Lung (tissue), 11 donors: ENCODE measurements at regions not wholly inside any gene's neighbourhood (a gene's known extent, or its start where the extent isn't known, plus 50 kb on each side); places are given as distances from the start of the nearest gene placed in this dataset.

Experiments
- ATAC-seq: fragments of 200-7000 bp; cut with Tn5 transposase; one replicate; pipeline ENCODE4 v1.9.1; 2020; ENCODE audit warnings: moderate number of reproducible peaks; ENCODE audit not compliant: insufficient read depth, low FRiP score
- DNase-seq, 3 donors: peaks; one replicate each; pipeline ENCODE4 v3.0.0-alpha.2; 2013 to 2017
- H3K27ac ChIP-seq, 2 donors: one replicate each; pipeline ENCODE4 v1.5.1; 2013; ENCODE audit warnings: mild to moderate bottlenecking in 2 of 2, moderate library complexity in 2 of 2, control low read depth in 1 of 2, inconsistent platforms in 1 of 2, low read depth in 1 of 2, low read length in 1 of 2
- H3K27me3 ChIP-seq, 3 donors: one replicate each; pipeline ENCODE4 v1.5.1; 2013; ENCODE audit warnings: low read length in 2 of 3; ENCODE audit not compliant: control insufficient read depth in 3 of 3, insufficient read depth in 3 of 3
- H3K36me3 ChIP-seq, 4 donors: one replicate each; pipeline ENCODE4 v1.5.1; 2013; ENCODE audit warnings: low read length in 4 of 4, mild to moderate bottlenecking in 1 of 4, moderate library complexity in 1 of 4; ENCODE audit not compliant: control insufficient read depth in 4 of 4, insufficient read depth in 4 of 4
- H3K4me1 ChIP-seq, 5 donors: one replicate each; pipeline ENCODE4 v1.5.1; 2013; ENCODE audit warnings: low read length in 5 of 5, mild to moderate bottlenecking in 2 of 5, moderate library complexity in 1 of 5; ENCODE audit not compliant: control insufficient read depth in 5 of 5, insufficient read depth in 5 of 5
- H3K4me3 ChIP-seq: one replicate; pipeline ENCODE4 v1.5.1; 2013; ENCODE audit warnings: mild to moderate bottlenecking, control low read depth, moderate library complexity
- H3K9ac ChIP-seq, 2 donors: one replicate each; pipeline ENCODE4 v1.5.1; 2013; ENCODE audit warnings: low read length in 2 of 2, control low read depth in 1 of 2; ENCODE audit not compliant: insufficient read depth in 1 of 2
- H3K9me3 ChIP-seq, 4 donors: one replicate each; pipeline ENCODE4 v1.5.1; 2013; ENCODE audit warnings: low read length in 3 of 4, mild to moderate bottlenecking in 1 of 4, moderate library complexity in 1 of 4; ENCODE audit not compliant: control insufficient read depth in 4 of 4, insufficient read depth in 3 of 4
- WGBS, 2 donors: extraction: QIAGEN DNeasy Blood & Tissue Kit; methylation state at CpG; one replicate each; pipeline ENCODE4 v1.1.7; 2013; 5-methylcytosine and 5-hydroxymethylcytosine counted together
- TF ChIP-seq, protein P1 (sequence below): IDR thresholded peaks from 2 replicates; pipeline ENCODE4 v1.5.1; 2012; ENCODE audit warnings: mild to moderate bottlenecking; ENCODE audit errors: control extremely low read depth, extremely low read depth
- donor health status: control.
- donor health status: control.
- donor health status: Bipolar disorder and iron deficiency.
- donor health status: healthy.
- donor health status: DM: yes; HTN: yes; CAD: no.

DNA sequence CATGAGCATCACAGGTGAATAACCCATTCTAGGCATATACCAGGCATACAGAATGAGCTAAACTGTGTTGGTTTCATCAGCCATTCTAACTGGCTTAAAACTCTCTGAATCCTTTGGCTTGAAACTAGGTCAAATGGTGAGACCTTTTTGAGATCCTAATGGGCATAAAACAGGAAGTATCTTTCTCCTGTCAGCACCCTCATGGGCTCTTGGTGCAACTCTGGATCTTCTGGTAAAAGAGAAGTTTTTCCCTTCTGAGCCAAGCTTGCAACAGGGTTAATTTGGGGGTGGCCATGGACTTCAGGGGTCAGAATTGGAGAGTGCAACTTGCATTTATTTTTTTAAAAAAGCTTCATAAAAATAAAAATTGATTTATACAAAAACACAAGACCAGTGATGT lies 67.9 kb upstream of the GRAMD1B start:
- DNase-seq, result no peak
- ATAC-seq, result no peak

DNA sequence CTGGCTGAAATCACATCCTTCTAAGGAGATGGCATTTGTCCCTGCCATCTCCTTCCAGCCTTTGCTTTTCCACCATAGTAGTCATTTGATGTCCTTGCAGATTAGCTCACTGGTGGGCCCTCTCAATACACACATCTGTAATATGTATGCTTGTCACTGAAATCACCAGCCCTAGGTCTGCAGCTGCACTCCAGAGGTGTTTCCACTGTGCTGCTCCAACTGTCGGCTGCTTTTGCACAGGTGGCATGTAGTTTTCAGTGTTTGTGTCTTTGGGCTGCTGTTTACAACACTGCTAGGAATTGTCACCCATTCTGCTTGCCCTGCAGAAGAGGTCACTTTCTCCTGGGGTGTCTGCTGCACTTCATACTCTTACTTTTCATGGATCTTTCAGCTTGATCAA lies 69.0 kb upstream of the GRAMD1B start:
- peaks cover 0 to 19% (median 9%) of the 10 kb centered on the region in 5 donors for H3K4me1 ChIP-seq
- peak overlapping the region in 1 of 2 donors; percentile 38 for H3K27ac ChIP-seq
- no peak overlapping the region for H3K4me3 ChIP-seq
- TF ChIP-seq, protein P1, sequence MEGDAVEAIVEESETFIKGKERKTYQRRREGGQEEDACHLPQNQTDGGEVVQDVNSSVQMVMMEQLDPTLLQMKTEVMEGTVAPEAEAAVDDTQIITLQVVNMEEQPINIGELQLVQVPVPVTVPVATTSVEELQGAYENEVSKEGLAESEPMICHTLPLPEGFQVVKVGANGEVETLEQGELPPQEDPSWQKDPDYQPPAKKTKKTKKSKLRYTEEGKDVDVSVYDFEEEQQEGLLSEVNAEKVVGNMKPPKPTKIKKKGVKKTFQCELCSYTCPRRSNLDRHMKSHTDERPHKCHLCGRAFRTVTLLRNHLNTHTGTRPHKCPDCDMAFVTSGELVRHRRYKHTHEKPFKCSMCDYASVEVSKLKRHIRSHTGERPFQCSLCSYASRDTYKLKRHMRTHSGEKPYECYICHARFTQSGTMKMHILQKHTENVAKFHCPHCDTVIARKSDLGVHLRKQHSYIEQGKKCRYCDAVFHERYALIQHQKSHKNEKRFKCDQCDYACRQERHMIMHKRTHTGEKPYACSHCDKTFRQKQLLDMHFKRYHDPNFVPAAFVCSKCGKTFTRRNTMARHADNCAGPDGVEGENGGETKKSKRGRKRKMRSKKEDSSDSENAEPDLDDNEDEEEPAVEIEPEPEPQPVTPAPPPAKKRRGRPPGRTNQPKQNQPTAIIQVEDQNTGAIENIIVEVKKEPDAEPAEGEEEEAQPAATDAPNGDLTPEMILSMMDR, result no peak
- DNase-seq (no peak), ATAC-seq (no peak)
- H3K9me3 ChIP-seq, result no peaks in the 10 kb centered on the region
- WGBS, 2 donors, result 66 to 87% methylated on average over 1 of the region's 1 CpG
- H3K36me3 ChIP-seq, result no peaks in the 10 kb centered on the region
- no peak overlapping the region for H3K9ac ChIP-seq
- H3K27me3 ChIP-seq, result peaks cover 3 to 47% (median 45%) of the 10 kb centered on the region in 3 donors

More for the DNA sequence above, 67.9 kb upstream of the GRAMD1B start:
- TF ChIP-seq, protein P1, result no peak
- Histone ChIP-seq H3K4me3 (no peak overlapping the region), H3K27me3 (peaks cover 2 to 44% (median 37%) of the 10 kb centered on the region in 3 donors), H3K27ac (peak overlapping the region in 1 of 2 donors; percentile 78), H3K9me3 (no peaks in the 10 kb centered on the region), H3K4me1 (peaks cover 0 to 19% (median 9%) of the 10 kb centered on the region in 5 donors), H3K36me3 (no peaks in the 10 kb centered on the region), H3K9ac (no peak overlapping the region)

DNA sequence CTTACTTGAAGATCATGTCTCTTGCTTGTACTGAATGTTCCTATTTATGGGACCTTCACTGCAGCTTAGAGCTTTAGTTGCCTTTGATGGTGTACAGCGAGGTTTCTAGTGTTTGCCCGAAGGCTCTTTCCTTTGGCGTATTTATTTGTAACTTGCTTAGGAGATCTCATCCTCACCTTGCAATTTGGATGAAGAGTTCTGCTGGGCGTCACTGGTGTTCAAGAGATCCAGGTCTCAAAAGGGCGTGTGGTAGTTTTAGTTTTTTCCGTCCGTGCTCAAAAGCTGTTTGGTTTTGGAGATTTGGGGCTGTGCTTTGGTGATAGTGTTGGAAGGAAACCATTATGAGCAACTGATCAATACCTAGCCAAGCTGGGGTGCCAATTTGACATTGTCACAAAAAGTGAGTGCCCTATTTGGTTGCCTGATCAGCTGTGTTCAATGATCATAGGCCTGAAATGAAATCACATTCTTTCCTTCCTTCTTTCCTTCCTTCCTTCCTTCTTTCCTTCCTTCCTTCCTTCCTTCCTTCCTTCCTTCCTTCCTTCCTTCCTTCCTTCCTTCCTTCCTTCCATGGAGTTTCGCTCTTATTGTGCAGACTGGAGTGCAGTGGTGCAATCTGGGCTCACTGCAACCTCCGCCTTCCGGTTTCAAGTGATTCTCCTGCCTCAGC lies 69.7 kb upstream of the GRAMD1B start:
- DNase-seq, result no peak

More for the DNA sequence above, 69.7 kb upstream of the GRAMD1B start:
- H3K4me3 ChIP-seq, result no peak overlapping the region
- peaks cover 0 to 19% (median 9%) of the 10 kb centered on the region in 5 donors for H3K4me1 ChIP-seq
- no peak for ATAC-seq
- peaks cover 3 to 47% (median 45%) of the 10 kb centered on the region in 3 donors for H3K27me3 ChIP-seq
- H3K36me3 ChIP-seq, result no peaks in the 10 kb centered on the region
- no peaks in the 10 kb centered on the region for H3K9me3 ChIP-seq
- no peak overlapping the region for H3K27ac ChIP-seq
- 88 to 90% methylated on average over 10 of the region's 10 CpGs for WGBS, 2 donors
- TF ChIP-seq, protein P1, result no peak
- H3K9ac ChIP-seq, result no peak overlapping the region
